K562 (cell line): ENCODE measurements at regions not wholly inside any gene's neighbourhood (a gene's known extent, or its start where the extent isn't known, plus 50 kb on each side); places are given as distances from the start of the nearest gene placed in this dataset.

Experiments
- ATAC-seq: fragments of 200-7000 bp; cut with Tn5 transposase; 3 replicates; pipeline ENCODE4 v1.9.1; 2020; ENCODE audit warnings: moderate library complexity
- BruUV-seq: library from RNA; stranded (reverse); fragments of 400-500 nt; replicated peaks from 2 replicates; lab custom pipeline; 2021; lab: Mats Ljungman, UMichigan
- CTCF ChIA-PET: fragments of 300-600 bp; formaldehyde crosslinking; extraction: SDS; loops from one replicate; lab custom pipeline; 2021; ENCODE audit warnings: low intra/inter-chr PET ratio; lab: Yijun Ruan, JAX
- POLR2A ChIA-PET: fragments of 300-600, 350-650 bp; sonication (Branson Sonifier 250); formaldehyde crosslinking; extraction: SDS; loops from one replicate; lab custom pipeline; 2021; ENCODE audit warnings: antibody characterized with exemption, inconsistent platforms; lab: Yijun Ruan, JAX
- DNase-seq, 4 experiments: peaks; one replicate each; pipeline versions ENCODE4 v3.0.0 to v3.0.0-alpha.2; 2011 to 2018; ENCODE audit warnings: low spot score in 3 of 4, mixed read lengths in 3 of 4; ENCODE audit errors: extremely low read depth in 1 of 4
- FAIRE-seq: peaks from 2 replicates; lab custom pipeline; 2011; peaks lifted over from hg19 to GRCh38; lab: Jason Lieb, UNC
- H2AFZ ChIP-seq: 2 replicates; pipeline ENCODE4 v1.6.0; 2011; ENCODE audit warnings: low read depth, low read length, control low read depth, inconsistent platforms
- H3K27ac ChIP-seq: fragments of 200-600 bp; 3 replicates; pipeline ENCODE4 v1.8.0; 2011; ENCODE audit warnings: low read depth, mild to moderate bottlenecking, control low read depth, inconsistent platforms, low read length, moderate library complexity, mixed read lengths; ENCODE audit errors: extremely low read depth
- H3K27me3 ChIP-seq, 2 experiments: fragments of 300-600 bp in 1 of 2; 2 replicates in 1 of 2; 3 replicates in 1 of 2; pipeline versions ENCODE4 v1.6.0 to v1.8.0; 2011; ENCODE audit warnings: inconsistent platforms in 2 of 2, low read length in 2 of 2, mild to moderate bottlenecking in 1 of 2, mixed read lengths in 1 of 2, moderate library complexity in 1 of 2; ENCODE audit not compliant: control insufficient read depth in 2 of 2, insufficient read depth in 2 of 2
- H3K36me3 ChIP-seq: fragments of 300-600 bp; 3 replicates; pipeline ENCODE4 v1.8.0; 2011; ENCODE audit warnings: mild to moderate bottlenecking, low read length, inconsistent platforms; ENCODE audit not compliant: control insufficient read depth, insufficient read depth
- H3K4me1 ChIP-seq, 2 experiments: fragments of 200-600 bp in 1 of 2; replicated peaks in 1 of 2; 2 replicates in 1 of 2; 3 replicates in 1 of 2; pipeline versions ENCODE4 v1.5.1 to v1.8.0; 2011; ENCODE audit warnings: inconsistent platforms in 2 of 2, low read length in 2 of 2, mild to moderate bottlenecking in 1 of 2, mixed read lengths in 1 of 2, moderate library complexity in 1 of 2; ENCODE audit not compliant: control insufficient read depth in 2 of 2, insufficient read depth in 2 of 2
- H3K4me2 ChIP-seq: 2 replicates; pipeline ENCODE4 v1.6.1; 2011; ENCODE audit warnings: low read length, control low read depth, inconsistent platforms, mixed read lengths; ENCODE audit not compliant: insufficient read depth
- H3K4me3 ChIP-seq: fragments of 200-600 bp; sonication (generic), shearing (Covaris generic); 2 replicates; pipeline ENCODE4 v1.5.1; 2016; ENCODE audit warnings: control low read depth, inconsistent platforms
- H3K79me2 ChIP-seq: fragments of 200-600 bp; 3 replicates; pipeline ENCODE4 v1.8.0; 2011; ENCODE audit warnings: low read length, inconsistent platforms; ENCODE audit not compliant: control insufficient read depth, insufficient read depth
- H3K9ac ChIP-seq, 2 experiments: 2 replicates each; pipeline versions ENCODE4 v1.6.0 to v1.6.1; 2011; ENCODE audit warnings: low read depth in 2 of 2, low read length in 2 of 2, control low read depth in 1 of 2, inconsistent platforms in 1 of 2, mild to moderate bottlenecking in 1 of 2, mixed read lengths in 1 of 2; ENCODE audit not compliant: insufficient read depth in 1 of 2
- H3K9me1 ChIP-seq: one replicate; pipeline ENCODE4 v1.6.0; 2011; ENCODE audit warnings: inconsistent platforms, mild to moderate bottlenecking, low read length, moderate library complexity; ENCODE audit not compliant: control insufficient read depth, insufficient read depth
- H3K9me3 ChIP-seq: replicated peaks from 2 replicates; pipeline ENCODE4 v1.5.1; 2011; ENCODE audit warnings: low read depth, low read length, inconsistent platforms; ENCODE audit not compliant: control insufficient read depth, insufficient read depth
- H4K20me1 ChIP-seq: replicated peaks from 2 replicates; pipeline ENCODE4 v1.6.1; 2011; ENCODE audit warnings: low read length, inconsistent platforms, mixed read lengths; ENCODE audit not compliant: control insufficient read depth, insufficient read depth
- ARID1B ChIP-seq: fragments of 450-650 bp; IDR thresholded peaks from 2 replicates; pipeline ENCODE4 v1.6.1; 2016; ENCODE audit warnings: antibody characterized with exemption, mild to moderate bottlenecking, inconsistent platforms
- BCOR ChIP-seq: fragments of 450-650 bp; IDR thresholded peaks from 2 replicates; pipeline ENCODE4 v1.6.1; 2016
- CTBP1 ChIP-seq: fragments of 450-650 bp; IDR thresholded peaks from 2 replicates; pipeline ENCODE4 v1.6.1; 2016; ENCODE audit warnings: borderline replicate concordance
- DDX20 ChIP-seq: fragments of 450-650 bp; IDR thresholded peaks from 2 replicates; pipeline ENCODE4 v1.6.1; 2016; ENCODE audit warnings: missing genetic modification characterization, low read depth, mild to moderate bottlenecking, missing compliant biosample characterization, moderate library complexity
- ELF1 ChIP-seq: fragments of 200-800 bp; sonication (Bioruptor generic); IDR thresholded peaks from 2 replicates; pipeline ENCODE4 v1.6.1; 2016; ENCODE audit warnings: missing genetic modification characterization, missing compliant biosample characterization
- ESRRB ChIP-seq: fragments of 250-450 bp; sonication (Bioruptor Pico); IDR thresholded peaks from 2 replicates; pipeline ENCODE4 v1.5.0; 2020; ENCODE audit warnings: mild to moderate bottlenecking, moderate library complexity, borderline replicate concordance
- GTF2B ChIP-seq: IDR thresholded peaks from 2 replicates; pipeline ENCODE4 v1.6.1; 2011; ENCODE audit not compliant: insufficient read length; ENCODE audit errors: extremely low read depth
- HDGF ChIP-seq: fragments of 450-650 bp; IDR thresholded peaks from 2 replicates; pipeline ENCODE4 v1.6.1; 2016
- NR2C2 ChIP-seq, 2 experiments: fragments of 200-800 bp in 1 of 2; sonication (Bioruptor generic) in 1 of 2; sonication (generic) in 1 of 2; formaldehyde crosslinking in 1 of 2; IDR thresholded peaks; 2 replicates each; pipeline versions ENCODE4 v1.6.1 to v1.8.0; 2016 to 2022; ENCODE audit warnings: mild to moderate bottlenecking in 1 of 2, missing compliant biosample characterization in 1 of 2, missing genetic modification characterization in 1 of 2, missing genetic modification reagents in 1 of 2
- POLR3G ChIP-seq: IDR thresholded peaks from 2 replicates; pipeline ENCODE4 v1.6.1; 2011; ENCODE audit not compliant: insufficient read length, insufficient replicate concordance; ENCODE audit errors: extremely low read depth
- SAFB2 ChIP-seq: fragments of 200-400 bp; formaldehyde crosslinking; IDR thresholded peaks from 2 replicates; pipeline ENCODE4 v1.6.1; 2018; ENCODE audit warnings: borderline replicate concordance, low read length, low read depth, moderate library complexity; ENCODE audit not compliant: severe bottlenecking
- SAP30 ChIP-seq: fragments of 200-600 bp; sonication (generic); IDR thresholded peaks from 2 replicates; pipeline ENCODE4 v1.6.1; 2012; ENCODE audit warnings: borderline replicate concordance, low read depth, mild to moderate bottlenecking, moderate library complexity, low read length, control low read depth, inconsistent platforms; ENCODE audit not compliant: insufficient read depth, poor library complexity, severe bottlenecking
- SMAD1 ChIP-seq: fragments of 150-350 bp; IDR thresholded peaks from 2 replicates; pipeline ENCODE4 v1.6.1; 2014; ENCODE audit warnings: low read length, low read depth; ENCODE audit not compliant: partially characterized antibody
- SRSF9 ChIP-seq: fragments of 200-400 bp; formaldehyde crosslinking; IDR thresholded peaks from 2 replicates; pipeline ENCODE4 v1.6.1; 2017; ENCODE audit warnings: low read depth, low read length, borderline replicate concordance
- THRB ChIP-seq: fragments of 450-650 bp; formaldehyde crosslinking; conservative IDR thresholded peaks from 2 replicates; pipeline ENCODE4 v1.4.0; 2022; ENCODE audit warnings: mild to moderate bottlenecking, missing genetic modification characterization
- ZKSCAN1 ChIP-seq: fragments of 150-350 bp; IDR thresholded peaks from 2 replicates; pipeline ENCODE4 v1.6.1; 2016; ENCODE audit warnings: low read depth, low read length
- WGBS: fragments of 100-300 bp; shearing (Covaris generic); methylation state at CpG from one replicate; pipeline ENCODE4 v1.1.6; 2016; ENCODE audit warnings: low coverage, mixed read lengths; ENCODE audit not compliant: insufficient coverage; ENCODE audit errors: missing lambda C conversion rate; 5-methylcytosine and 5-hydroxymethylcytosine counted together
- in situ Hi-C: fragments of 300-500 bp; cut with MboI; formaldehyde crosslinking; loops from 4 replicates; pipeline ENCODE4 v1.15.0; 2018; ENCODE audit warnings: inconsistent platforms, mixed read lengths
- intact Hi-C: fragments of 100-400 bp; cut with micrococcal nuclease; formaldehyde crosslinking; loops from 2 replicates; pipeline ENCODE4 v1.14.2; 2022

- intact Hi-C loops (no loop called here), in situ Hi-C loops (no loop called here)
- BruUV-seq: no TSS peak
- FAIRE-seq: no peak
- ChIA-PET CTCF (no interaction called here), POLR2A (no interaction called here)
- Histone ChIP-seq H3K4me1 (no peaks in the 10 kb centered on the region), H3K27ac (no peak overlapping the region), H3K4me3 (no peak overlapping the region), H3K4me2 (no peak overlapping the region), H2AFZ (no peak overlapping the region), H3K27me3 (no peaks in the 10 kb centered on the region), H3K36me3 (no peaks in the 10 kb centered on the region), H3K9ac (no peak overlapping the region), H3K79me2 (no peaks in the 10 kb centered on the region), H3K9me3 (peaks cover 2% of the 10 kb centered on the region; the same call in 1 of the 2 replicates), H3K9me1 (no peaks in the 10 kb centered on the region), H4K20me1 (no peaks in the 10 kb centered on the region)
- no peak for ATAC-seq
- TF ChIP-seq SAP30 (no peak), HDGF (no peak), ARID1B (no peak), GTF2B (no peak), SRSF9 (no peak), ESRRB (CRISPR knock-in tag) (no peak), NR2C2 (CRISPR knock-in tag; IDR thresholded peaks at IDR 0.05) (no peak), NR2C2 (tag; IDR thresholded peaks at IDR 0.05) (no peak), THRB (no peak), CTBP1 (no peak), ELF1 (tag) (no peak), BCOR (no peak), POLR3G (no peak), SMAD1 (no peak), ZKSCAN1 (no peak), SAFB2 (no peak), DDX20 (no peak)
- DNase-seq: no peak
- WGBS: 12% methylated on average over 11 of the region's 11 CpGs
Measured at GRCh38 chr5:92635001-92635461, 946.0 kb downstream of the NR2F1-AS1 start.
